T-cell (primary cell): ENCODE measurements at regions not wholly inside any gene's neighbourhood (a gene's known extent, or its start where the extent isn't known, plus 50 kb on each side); places are given as distances from the start of the nearest gene placed in this dataset.

Experiments
- ATAC-seq, 4 experiments: fragments of 200-7000 bp in 3 of 4; fragments of 150-1000 bp in 1 of 4; cut with Tn5 transposase; replicated peaks in 1 of 4; 1 replicate in 3 of 4; 2 replicates in 1 of 4; pipeline ENCODE4 v1.10.0; 2021; ENCODE audit warnings: moderate library complexity in 3 of 4, mild to moderate bottlenecking in 2 of 4, moderate number of reproducible peaks in 1 of 4
- CTCF ChIA-PET, 2 donors: fragments of 300-600 bp; sonication (Branson Sonifier 250); formaldehyde crosslinking; loops; one replicate each; lab custom pipeline; 2022; ENCODE audit warnings: antibody characterized with exemption in 2 of 2; lab: Charles Lee
- POLR2A ChIA-PET, 2 donors: fragments of 300-600 bp; sonication (Branson Sonifier 250); formaldehyde crosslinking; loops; one replicate each; lab custom pipeline; 2022; ENCODE audit warnings: antibody characterized with exemption in 2 of 2; lab: Charles Lee
- DNase-seq, 35 experiments: peaks; one replicate each; pipeline versions ENCODE4 v3.0.0 to v3.0.0-alpha.2; 2013 to 2023
- H3K27ac ChIP-seq: one replicate; pipeline ENCODE4 v1.5.1; 2013; ENCODE audit warnings: low read length
- H3K27me3 ChIP-seq, 2 experiments: replicated peaks in 1 of 2; 1 replicate in 1 of 2; 2 replicates in 1 of 2; pipeline versions ENCODE4 v1.6.1 to v1.7.0; 2013; ENCODE audit warnings: low read length in 1 of 2, mixed read lengths in 1 of 2; ENCODE audit not compliant: control insufficient read depth in 2 of 2, insufficient read depth in 2 of 2; ENCODE audit errors: extremely low read depth in 1 of 2
- H3K36me3 ChIP-seq, 2 donors: 1 replicate in 1 of 2; 2 replicates in 1 of 2; pipeline versions ENCODE4 v1.6.1 to v1.7.0; 2013; ENCODE audit warnings: low read length in 1 of 2; ENCODE audit not compliant: control insufficient read depth in 2 of 2, insufficient read depth in 1 of 2; ENCODE audit errors: extremely low read depth in 1 of 2
- H3K4me1 ChIP-seq, 2 experiments: 1 replicate in 1 of 2; 2 replicates in 1 of 2; pipeline versions ENCODE4 v1.6.1 to v1.7.0; 2013; ENCODE audit warnings: low read length in 2 of 2, mixed read lengths in 1 of 2; ENCODE audit not compliant: insufficient read depth in 2 of 2, control insufficient read depth in 1 of 2; ENCODE audit errors: extremely low read depth in 1 of 2
- H3K4me3 ChIP-seq, 2 donors: 1 replicate in 1 of 2; 2 replicates in 1 of 2; pipeline versions ENCODE4 v1.5.1 to v1.7.0; 2013; ENCODE audit warnings: mild to moderate bottlenecking in 2 of 2, low read length in 1 of 2, moderate library complexity in 1 of 2; ENCODE audit not compliant: control insufficient read depth in 1 of 2; ENCODE audit errors: extremely low read depth in 1 of 2
- H3K9me3 ChIP-seq: 2 replicates; pipeline ENCODE4 v1.7.0; 2013
- H3K27ac Mint-ChIP-seq, 2 donors: one replicate each; pipeline ENCODE4 v1.8.0; 2020 to 2021; ENCODE audit warnings: mild to moderate bottlenecking in 2 of 2, mixed read lengths in 2 of 2
- H3K27me3 Mint-ChIP-seq, 2 donors: one replicate each; pipeline ENCODE4 v1.8.0; 2021 to 2022; ENCODE audit warnings: mixed read lengths in 2 of 2
- H3K36me3 Mint-ChIP-seq: one replicate; pipeline ENCODE4 v1.8.0; 2021; ENCODE audit warnings: mixed read lengths
- H3K4me1 Mint-ChIP-seq, 3 donors: one replicate each; pipeline ENCODE4 v1.8.0; 2020 to 2022; ENCODE audit warnings: mixed read lengths in 3 of 3, mild to moderate bottlenecking in 1 of 3
- H3K4me3 Mint-ChIP-seq, 3 donors: one replicate each; pipeline ENCODE4 v1.8.0; 2020 to 2022; ENCODE audit warnings: mild to moderate bottlenecking in 3 of 3, mixed read lengths in 3 of 3, moderate library complexity in 3 of 3
- H3K9me3 Mint-ChIP-seq, 3 donors: one replicate each; pipeline ENCODE4 v1.8.0; 2020 to 2022; ENCODE audit warnings: mixed read lengths in 3 of 3
- WGBS: methylation state at CpG from one replicate; pipeline ENCODE4 v1.1.5; 2013; ENCODE audit warnings: missing lambda C conversion rate; ENCODE audit not compliant: insufficient coverage; 5-methylcytosine and 5-hydroxymethylcytosine counted together

DNA sequence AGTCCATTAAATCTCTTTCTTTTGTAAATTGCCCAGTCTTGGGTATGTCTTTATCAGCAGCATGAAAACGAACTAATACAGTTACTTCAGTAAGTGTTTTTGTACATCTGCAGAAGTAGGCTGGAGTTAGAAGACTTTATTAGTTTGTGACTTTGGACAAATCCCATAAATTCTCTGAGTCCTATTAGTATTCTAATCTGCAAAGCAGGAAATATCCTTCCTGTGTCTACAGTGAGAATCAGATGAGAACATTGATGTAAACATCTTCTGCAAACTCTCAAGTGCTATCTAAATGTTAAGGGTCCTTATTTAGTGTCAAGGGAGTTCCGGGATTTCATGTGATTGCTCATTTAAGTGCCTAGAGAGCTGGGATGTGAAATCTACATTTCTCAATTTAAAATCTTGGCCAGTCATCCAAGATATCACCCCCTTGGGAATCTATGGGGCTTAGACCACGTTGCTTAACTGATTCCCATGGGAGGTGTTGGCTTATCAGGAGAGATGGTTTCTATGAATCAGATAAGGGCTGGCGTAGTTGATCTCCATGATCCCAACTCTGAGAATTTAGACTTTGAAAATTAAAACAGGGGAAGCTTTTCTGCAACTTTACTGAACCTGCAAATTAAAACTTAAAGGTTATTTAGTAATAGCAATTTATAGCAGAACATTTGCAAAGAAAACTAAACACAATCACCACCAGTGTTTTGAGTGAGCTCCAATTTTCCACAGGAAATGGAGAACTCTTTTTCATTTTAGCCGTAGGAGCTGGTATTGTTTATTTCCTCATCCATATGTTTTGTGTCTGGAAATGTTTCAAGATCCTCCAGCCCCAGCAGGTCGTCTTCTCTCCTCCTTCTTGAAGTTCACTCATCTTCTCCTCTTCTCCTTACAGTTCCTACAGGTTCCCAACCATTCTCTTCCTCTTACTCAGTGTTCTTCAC is 241.6 kb upstream of the CD180 start:
- POLR2A ChIA-PET: interaction anchor here in 1 of 2 donors (0.6 kb wide), 1 partner anchor 18 kb away, joined by 7 read pairs; no protein-coding TSS in a partner anchor

DNA sequence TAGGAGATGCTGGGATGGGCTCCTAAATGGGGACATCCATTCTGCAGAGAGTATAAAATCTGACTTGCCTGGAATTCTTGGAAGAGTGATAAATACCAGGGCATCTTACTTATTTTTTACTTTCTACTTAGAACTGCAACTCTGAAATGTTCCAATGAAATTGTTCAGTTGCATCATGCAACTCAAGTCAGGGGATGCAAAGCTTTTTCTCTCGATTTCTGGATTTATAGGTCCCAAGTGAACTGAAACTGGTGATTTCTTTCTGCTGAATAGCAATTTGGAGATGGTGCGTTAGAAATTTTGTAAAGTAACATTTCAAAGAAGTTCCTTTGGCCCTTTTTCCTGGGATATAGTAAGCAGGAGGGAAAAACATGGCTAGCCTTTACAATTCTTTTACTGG is 238.4 kb upstream of the CD180 start:
- no peak overlapping the region for H3K27ac ChIP-seq
- H3K4me1 Mint-ChIP-seq: peaks cover 0 to 3% (median 0%) of the 10 kb centered on the region in 3 donors
- no peak overlapping the region for H3K4me3 ChIP-seq
- H3K27ac Mint-ChIP-seq: no peak overlapping the region
- no peaks in the 10 kb centered on the region for H3K36me3 ChIP-seq
- ATAC-seq (no peak), DNase-seq (no peak)
- CTCF ChIA-PET: interaction anchor here in 1 of 2 donors (0.6 kb wide), 1 partner anchor 299 kb away, joined by 6 read pairs; no protein-coding TSS in a partner anchor
- H3K27me3 Mint-ChIP-seq: no peaks in the 10 kb centered on the region
- H3K4me3 Mint-ChIP-seq: no peak overlapping the region
- H3K4me1 ChIP-seq: no peaks in the 10 kb centered on the region
- H3K27me3 ChIP-seq: no peaks in the 10 kb centered on the region
- no peaks in the 10 kb centered on the region for H3K9me3 ChIP-seq
- POLR2A ChIA-PET: no interaction called here
- H3K36me3 Mint-ChIP-seq: no peaks in the 10 kb centered on the region
- H3K9me3 Mint-ChIP-seq: peaks cover 0 to 3% (median 0%) of the 10 kb centered on the region in 3 donors
- WGBS: no CpG with 5 or more reads among the region's 2 CpGs

More for the DNA sequence above, 241.6 kb upstream of the CD180 start:
- ATAC-seq (no peak), DNase-seq (no peak)
- H3K36me3 ChIP-seq: no peaks in the 10 kb centered on the region
- H3K27me3 ChIP-seq: no peaks in the 10 kb centered on the region
- 0% methylated on average over 1 of the region's 6 CpGs for WGBS
- peaks cover 0 to 3% (median 0%) of the 10 kb centered on the region in 3 donors for H3K4me1 Mint-ChIP-seq
- H3K4me3 ChIP-seq: no peak overlapping the region
- no peak overlapping the region for H3K27ac Mint-ChIP-seq
- H3K36me3 Mint-ChIP-seq: no peaks in the 10 kb centered on the region
- no peak overlapping the region for H3K27ac ChIP-seq
- peaks cover 0 to 3% (median 0%) of the 10 kb centered on the region in 3 donors for H3K9me3 Mint-ChIP-seq
- H3K4me1 ChIP-seq: no peaks in the 10 kb centered on the region
- CTCF ChIA-PET: no interaction called here
- H3K4me3 Mint-ChIP-seq: no peak overlapping the region
- no peaks in the 10 kb centered on the region for H3K9me3 ChIP-seq
- no peaks in the 10 kb centered on the region for H3K27me3 Mint-ChIP-seq

- H3K9me3 Mint-ChIP-seq: peaks cover 0 to 3% (median 0%) of the 10 kb centered on the region in 3 donors
- no peaks in the 10 kb centered on the region for H3K36me3 ChIP-seq
- POLR2A ChIA-PET: no interaction called here
Measured at GRCh38 chr5:67434466-67434865, 237.9 kb upstream of the CD180 start.

GRCh38 chr5:67432606-67433005 is 236.0 kb upstream of the CD180 start:
- no peaks in the 10 kb centered on the region for H3K27me3 Mint-ChIP-seq
- Histone ChIP-seq H3K27me3 (no peaks in the 10 kb centered on the region), H3K4me3 (no peak overlapping the region), H3K27ac (no peak overlapping the region), H3K9me3 (no peaks in the 10 kb centered on the region), H3K36me3 (no peaks in the 10 kb centered on the region), H3K4me1 (no peaks in the 10 kb centered on the region)
- H3K27ac Mint-ChIP-seq: no peak overlapping the region
- no peak overlapping the region for H3K4me3 Mint-ChIP-seq
- ChIA-PET CTCF (no interaction called here), POLR2A (interaction anchor here in 1 of 2 donors (0.5 kb wide), 1 partner anchor 83 kb away, joined by 8 read pairs; no protein-coding TSS in a partner anchor)
- H3K36me3 Mint-ChIP-seq: no peaks in the 10 kb centered on the region
- 71% methylated on average over 1 of the region's 3 CpGs for WGBS
- H3K9me3 Mint-ChIP-seq: peaks cover 0 to 3% (median 0%) of the 10 kb centered on the region in 3 donors
- peaks cover 0 to 3% (median 0%) of the 10 kb centered on the region in 3 donors for H3K4me1 Mint-ChIP-seq
- no peak for ATAC-seq
- no peak for DNase-seq

More at GRCh38 chr5:67434466-67434865, 237.9 kb upstream of the CD180 start:
- no peak overlapping the region for H3K4me3 Mint-ChIP-seq
- no peak for DNase-seq
- no peaks in the 10 kb centered on the region for H3K4me1 ChIP-seq
- H3K36me3 Mint-ChIP-seq: no peaks in the 10 kb centered on the region
- no peak for ATAC-seq
- peaks cover 0 to 3% (median 0%) of the 10 kb centered on the region in 3 donors for H3K4me1 Mint-ChIP-seq
- no peak overlapping the region for H3K4me3 ChIP-seq
- CTCF ChIA-PET: no interaction called here
- no peaks in the 10 kb centered on the region for H3K27me3 Mint-ChIP-seq
- WGBS: no CpG with 5 or more reads among the region's 4 CpGs
- no peaks in the 10 kb centered on the region for H3K27me3 ChIP-seq
- H3K27ac Mint-ChIP-seq: no peak overlapping the region
- no peak overlapping the region for H3K27ac ChIP-seq
- H3K9me3 ChIP-seq: no peaks in the 10 kb centered on the region

- no peak for ATAC-seq
- Mint-ChIP-seq H3K4me3 (no peak overlapping the region), H3K36me3 (no peaks in the 10 kb centered on the region), H3K27me3 (no peaks in the 10 kb centered on the region), H3K4me1 (no peaks in the 10 kb centered on the region), H3K9me3 (no peaks in the 10 kb centered on the region), H3K27ac (no peak overlapping the region)
- Histone ChIP-seq H3K27ac (no peak overlapping the region), H3K36me3 (no peaks in the 10 kb centered on the region), H3K4me1 (no peaks in the 10 kb centered on the region), H3K4me3 (no peak overlapping the region), H3K27me3 (no peaks in the 10 kb centered on the region), H3K9me3 (no peaks in the 10 kb centered on the region)
- ChIA-PET POLR2A (no interaction called here), CTCF (no interaction called here)
- WGBS: 100% methylated on average over 1 of the region's 4 CpGs
- DNase-seq: no peak
Measured at GRCh38 chr5:67431191-67431590, 234.6 kb upstream of the CD180 start.

- WGBS: 95% methylated on average over 2 of the region's 4 CpGs
- ATAC-seq: no peak
- H3K4me3 ChIP-seq: no peak overlapping the region
Measured at GRCh38 chr5:67427850-67428298, 231.3 kb upstream of the CD180 start.

More at GRCh38 chr5:67427850-67428298, 231.3 kb upstream of the CD180 start:
- DNase-seq: no peak
- H3K27me3 Mint-ChIP-seq: no peaks in the 10 kb centered on the region
- no peaks in the 10 kb centered on the region for H3K4me1 Mint-ChIP-seq
- no peak overlapping the region for H3K27ac Mint-ChIP-seq
- ChIA-PET POLR2A (no interaction called here), CTCF (no interaction called here)
- Histone ChIP-seq H3K27ac (no peak overlapping the region), H3K27me3 (no peaks in the 10 kb centered on the region), H3K9me3 (no peaks in the 10 kb centered on the region), H3K36me3 (no peaks in the 10 kb centered on the region), H3K4me1 (no peaks in the 10 kb centered on the region)
- H3K9me3 Mint-ChIP-seq: no peaks in the 10 kb centered on the region
- no peak overlapping the region for H3K4me3 Mint-ChIP-seq
- no peaks in the 10 kb centered on the region for H3K36me3 Mint-ChIP-seq
